ENCODE measurements at regions not wholly inside any gene's neighbourhood (a gene's known extent, or its start where the extent isn't known, plus 50 kb on each side); places are given as distances from the start of the nearest gene placed in this dataset.

GRCh38 chr5:86403190-86403589, 214.6 kb upstream of the COX7C start:
- no peak for DNase-seq (ENCODE audit: low read depth)
- in situ Hi-C loops (cut with HindIII; ENCODE audit: low sequenced_read_pairs), result no loop called here
- TF ChIP-seq, protein P1, sequence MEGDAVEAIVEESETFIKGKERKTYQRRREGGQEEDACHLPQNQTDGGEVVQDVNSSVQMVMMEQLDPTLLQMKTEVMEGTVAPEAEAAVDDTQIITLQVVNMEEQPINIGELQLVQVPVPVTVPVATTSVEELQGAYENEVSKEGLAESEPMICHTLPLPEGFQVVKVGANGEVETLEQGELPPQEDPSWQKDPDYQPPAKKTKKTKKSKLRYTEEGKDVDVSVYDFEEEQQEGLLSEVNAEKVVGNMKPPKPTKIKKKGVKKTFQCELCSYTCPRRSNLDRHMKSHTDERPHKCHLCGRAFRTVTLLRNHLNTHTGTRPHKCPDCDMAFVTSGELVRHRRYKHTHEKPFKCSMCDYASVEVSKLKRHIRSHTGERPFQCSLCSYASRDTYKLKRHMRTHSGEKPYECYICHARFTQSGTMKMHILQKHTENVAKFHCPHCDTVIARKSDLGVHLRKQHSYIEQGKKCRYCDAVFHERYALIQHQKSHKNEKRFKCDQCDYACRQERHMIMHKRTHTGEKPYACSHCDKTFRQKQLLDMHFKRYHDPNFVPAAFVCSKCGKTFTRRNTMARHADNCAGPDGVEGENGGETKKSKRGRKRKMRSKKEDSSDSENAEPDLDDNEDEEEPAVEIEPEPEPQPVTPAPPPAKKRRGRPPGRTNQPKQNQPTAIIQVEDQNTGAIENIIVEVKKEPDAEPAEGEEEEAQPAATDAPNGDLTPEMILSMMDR (IDR thresholded peaks at IDR 0.05; ENCODE audit: low read depth, low read length, missing control alignments), result no peak
- H3K4me3 ChIP-seq (ENCODE audit: low read depth, low read length), result no peak overlapping the region

GRCh38 chr5:86404256-86404655, 213.5 kb upstream of the COX7C start:
- in situ Hi-C loops (cut with HindIII; ENCODE audit: low sequenced_read_pairs), result no loop called here
- TF ChIP-seq, protein P1 (IDR thresholded peaks at IDR 0.05; ENCODE audit: low read depth, low read length, missing control alignments), result no peak
- no peak for DNase-seq (ENCODE audit: low read depth)
- H3K4me3 ChIP-seq (ENCODE audit: low read depth, low read length), result no peak overlapping the region

- TF ChIP-seq, protein P1 (IDR thresholded peaks at IDR 0.05; ENCODE audit: low read depth, low read length, missing control alignments), result no peak
- DNase-seq (ENCODE audit: low read depth), result no peak
- in situ Hi-C loops (cut with HindIII; ENCODE audit: low sequenced_read_pairs), result no loop called here
- no peak overlapping the region for H3K4me3 ChIP-seq (ENCODE audit: low read depth, low read length)
These were observed 210.0 kb upstream of the COX7C start for GRCh38 chr5:86407711-86408110.

- TF ChIP-seq, protein P1 (IDR thresholded peaks at IDR 0.05; ENCODE audit: low read depth, low read length, missing control alignments), result no peak
- no peak for DNase-seq (ENCODE audit: low read depth)
- H3K4me3 ChIP-seq (ENCODE audit: low read depth, low read length), result no peak overlapping the region
- in situ Hi-C loops (cut with HindIII; ENCODE audit: low sequenced_read_pairs), result no loop called here
These were observed 206.1 kb upstream of the COX7C start for GRCh38 chr5:86411596-86411995.

- TF ChIP-seq, protein P1 (IDR thresholded peaks at IDR 0.05; ENCODE audit: low read depth, low read length, missing control alignments), result no peak
- in situ Hi-C loops (cut with HindIII; ENCODE audit: low sequenced_read_pairs), result no loop called here
- DNase-seq (ENCODE audit: low read depth), result no peak
- no peak overlapping the region for H3K4me3 ChIP-seq (ENCODE audit: low read depth, low read length)
These were observed 190.6 kb upstream of the COX7C start for GRCh38 chr5:86427158-86427557.

GRCh38 chr5:86439593-86440110, 178.1 kb upstream of the COX7C start:
- in situ Hi-C loops (cut with HindIII; ENCODE audit: low sequenced_read_pairs), result no loop called here
- TF ChIP-seq, protein P1 (IDR thresholded peaks at IDR 0.05; ENCODE audit: low read depth, low read length, missing control alignments), result no peak

More at GRCh38 chr5:86439593-86440110, 178.1 kb upstream of the COX7C start:
- DNase-seq (ENCODE audit: low read depth), result no peak
- H3K4me3 ChIP-seq (ENCODE audit: low read depth, low read length), result no peak overlapping the region
